ENCODE measurements at regions not wholly inside any gene's neighbourhood (a gene's known extent, or its start where the extent isn't known, plus 50 kb on each side); places are given as distances from the start of the nearest gene placed in this dataset.

- no peak for DNase-seq
These were observed 49.8 kb upstream of the FCN1 start for GRCh38 chr9:134967547-134967930.

GRCh38 chr9:134968011-134968822 is 50.5 kb upstream of the FCN1 start:
- peak; percentile 75 for DNase-seq

- DNase-seq = no peak
These were observed 51.0 kb upstream of the FCN1 start for GRCh38 chr9:134968823-134969090.

- no peak for DNase-seq
These were observed 51.7 kb upstream of the FCN1 start for GRCh38 chr9:134969156-134970045.

- DNase-seq = no peak
These were observed 52.5 kb upstream of the FCN1 start for GRCh38 chr9:134970198-134970597.

- DNase-seq = no peak
These were observed 53.0 kb upstream of the FCN1 start for GRCh38 chr9:134970719-134971118.

- no peak for DNase-seq
These were observed 53.5 kb upstream of the FCN1 start for GRCh38 chr9:134971196-134971595.

- no peak for DNase-seq
These were observed 54.0 kb upstream of the FCN1 start for GRCh38 chr9:134971696-134972095.

- DNase-seq = no peak
These were observed 54.4 kb upstream of the FCN1 start for GRCh38 chr9:134972140-134972539.

- no peak for DNase-seq
These were observed 57.5 kb upstream of the FCN1 start for GRCh38 chr9:134975253-134975652.

GRCh38 chr9:134976403-134976802 is 58.7 kb upstream of the FCN1 start:
- no peak for DNase-seq

- DNase-seq = peak; percentile 66
These were observed 60.6 kb upstream of the FCN1 start for GRCh38 chr9:134978272-134978671.

GRCh38 chr9:134980516-134980915 is 62.8 kb upstream of the FCN1 start:
- DNase-seq = no peak

- DNase-seq = no peak
These were observed 63.3 kb upstream of the FCN1 start for GRCh38 chr9:134980991-134981390.

GRCh38 chr9:134981829-134982228 is 64.1 kb upstream of the FCN1 start:
- no peak for DNase-seq

- DNase-seq = no peak
These were observed 64.6 kb upstream of the FCN1 start for GRCh38 chr9:134982311-134982710.

GRCh38 chr9:134983074-134983473 is 65.4 kb upstream of the FCN1 start:
- DNase-seq = no peak

GRCh38 chr9:134983506-134984371 is 66.0 kb upstream of the FCN1 start:
- no peak for DNase-seq

GRCh38 chr9:134984372-134985265 is 66.9 kb upstream of the FCN1 start:
- no peak for DNase-seq

- DNase-seq = no peak
These were observed 67.7 kb upstream of the FCN1 start for GRCh38 chr9:134985451-134985850.

GRCh38 chr9:134986957-134987356 is 69.2 kb upstream of the FCN1 start:
- DNase-seq = peak; percentile 31

GRCh38 chr9:134987376-134987775 is 69.7 kb upstream of the FCN1 start:
- no peak for DNase-seq

Measured in NCI-H2171 treated with DMSO at 0.1 percent for 48 hours (cell line).